GM18505 (cell line): ENCODE measurements at regions not wholly inside any gene's neighbourhood (a gene's known extent, or its start where the extent isn't known, plus 50 kb on each side); places are given as distances from the start of the nearest gene placed in this dataset.

ENCODE experiments used
- ATAC-seq: cut with Tn5 transposase; IDR thresholded peaks from one replicate; pipeline ENCODE4 v1.9.1; 2021; ENCODE audit not compliant: unreplicated experiment
- POLR2A ChIP-seq: IDR thresholded peaks from 4 replicates; pipeline ENCODE4 v1.6.1; 2011; ENCODE audit warnings: borderline replicate concordance; ENCODE audit not compliant: insufficient read depth, insufficient read length; ENCODE audit errors: extremely low read depth

- ATAC-seq = no peak
- TF ChIP-seq POLR2A = no peak
Measured at GRCh38 chr16:51025588-51026290, 125.3 kb downstream of the SALL1 start.

GRCh38 chr16:51024703-51025102 lies 126.4 kb downstream of the SALL1 start:
- ATAC-seq = no peak
- no peak for TF ChIP-seq POLR2A

- TF ChIP-seq POLR2A = no peak
Measured at GRCh38 chr16:51022955-51023354, 128.1 kb downstream of the SALL1 start.

GRCh38 chr16:51019617-51020016 lies 131.5 kb downstream of the SALL1 start:
- TF ChIP-seq POLR2A = no peak

More at GRCh38 chr16:51022955-51023354, 128.1 kb downstream of the SALL1 start:
- ATAC-seq = no peak

GRCh38 chr16:51017969-51018368 lies 133.1 kb downstream of the SALL1 start:
- TF ChIP-seq POLR2A = no peak
- ATAC-seq = no peak

More at GRCh38 chr16:51019617-51020016, 131.5 kb downstream of the SALL1 start:
- no peak for ATAC-seq

- ATAC-seq = no peak
- no peak for TF ChIP-seq POLR2A
Measured at GRCh38 chr16:51012396-51012795, 138.7 kb downstream of the SALL1 start.

GRCh38 chr16:51010817-51011216 lies 140.3 kb downstream of the SALL1 start:
- ATAC-seq = no peak
- TF ChIP-seq POLR2A = no peak

GRCh38 chr16:51009813-51010212 lies 141.3 kb downstream of the SALL1 start:
- TF ChIP-seq POLR2A = no peak
- no peak for ATAC-seq

- TF ChIP-seq POLR2A = no peak
- ATAC-seq = no peak
Measured at GRCh38 chr16:51009359-51009758, 141.7 kb downstream of the SALL1 start.

- no peak for ATAC-seq
- no peak for TF ChIP-seq POLR2A
Measured at GRCh38 chr16:51008607-51009006, 142.5 kb downstream of the SALL1 start.

GRCh38 chr16:51008037-51008436 lies 143.0 kb downstream of the SALL1 start:
- TF ChIP-seq POLR2A = no peak
- ATAC-seq = no peak

- no peak for ATAC-seq
- TF ChIP-seq POLR2A = no peak
Measured at GRCh38 chr16:51003850-51004566, 147.1 kb downstream of the SALL1 start.

GRCh38 chr16:51002881-51003490 lies 148.1 kb downstream of the SALL1 start:
- no peak for TF ChIP-seq POLR2A

GRCh38 chr16:50999181-50999580 lies 151.9 kb downstream of the SALL1 start:
- ATAC-seq = no peak
- TF ChIP-seq POLR2A = no peak

More at GRCh38 chr16:51002881-51003490, 148.1 kb downstream of the SALL1 start:
- no peak for ATAC-seq
